HCT116 (cell line): ENCODE measurements at regions not wholly inside any gene's neighbourhood (a gene's known extent, or its start where the extent isn't known, plus 50 kb on each side); places are given as distances from the start of the nearest gene placed in this dataset.

ENCODE experiments used
- ATAC-seq: fragments of 200-7000 bp; cut with Tn5 transposase; 2 replicates; pipeline ENCODE4 v1.9.1; 2020; ENCODE audit warnings: mild to moderate bottlenecking, moderate library complexity
- BruUV-seq: library from RNA; stranded (reverse); fragments of 400-500 nt; replicated peaks from 2 replicates; lab custom pipeline; 2021; lab: Mats Ljungman, UMichigan
- CTCF ChIA-PET: fragments of 300-600 bp; sonication (Branson Sonifier 250); formaldehyde crosslinking; loops from one replicate; lab custom pipeline; 2021; ENCODE audit warnings: antibody characterized with exemption; lab: Charles Lee
- POLR2A ChIA-PET: fragments of 300-600, 350-600 bp; sonication (Branson Sonifier 250); formaldehyde crosslinking; loops from one replicate; lab custom pipeline; 2021; ENCODE audit warnings: antibody characterized with exemption; lab: Charles Lee
- RAD21 ChIA-PET, 2 experiments: fragments of 300-600 bp; sonication (Branson Sonifier 250); formaldehyde crosslinking; loops; one replicate each; lab custom pipeline; 2023; ENCODE audit warnings: low total read pairs in 2 of 2; ENCODE audit not compliant: uncharacterized antibody in 2 of 2, unreplicated experiment in 2 of 2, low non-redundant PET in 1 of 2; lab: Charles Lee
- DNase-seq: peaks from one replicate; pipeline ENCODE4 v3.0.0-alpha.2; 2010; ENCODE audit warnings: low read depth, low spot score
- H2AFZ ChIP-seq: fragments of 200-600 bp; shearing (Covaris generic), sonication (generic); 2 replicates; pipeline ENCODE4 v1.6.1; 2017; ENCODE audit warnings: low read depth, mixed run types, mixed read lengths, antibody characterized with exemption, low read length; ENCODE audit not compliant: poor library complexity, severe bottlenecking
- H3K27ac ChIP-seq: 2 replicates; pipeline ENCODE4 v1.5.1; 2012; ENCODE audit warnings: low read depth, low read length
- H3K27me3 ChIP-seq: fragments of 200-600 bp; sonication (generic); 2 replicates; pipeline ENCODE4 v1.6.1; 2016; ENCODE audit warnings: mixed run types, low read length, mixed read lengths; ENCODE audit not compliant: insufficient read depth
- H3K36me3 ChIP-seq, 2 experiments: fragments of 200-500 bp in 1 of 2; fragments of 200-600 bp in 1 of 2; sonication (Bioruptor generic) in 1 of 2; sonication (generic) in 1 of 2; 2 replicates each; pipeline versions ENCODE4 v1.5.1 to v1.6.1; 2014 to 2016; ENCODE audit warnings: low read length in 2 of 2, inconsistent platforms in 1 of 2, mixed read lengths in 1 of 2, mixed run types in 1 of 2; ENCODE audit not compliant: insufficient read depth in 2 of 2, control insufficient read depth in 1 of 2
- H3K4me1 ChIP-seq, 2 experiments: fragments of 200-600 bp in 1 of 2; sonication (generic) in 1 of 2; 2 replicates each; pipeline versions ENCODE4 v1.5.1 to v1.6.1; 2012 to 2017; ENCODE audit warnings: low read length in 2 of 2, inconsistent platforms in 1 of 2, mild to moderate bottlenecking in 1 of 2, mixed read lengths in 1 of 2, mixed run types in 1 of 2, moderate library complexity in 1 of 2; ENCODE audit not compliant: insufficient read depth in 2 of 2, control insufficient read depth in 1 of 2
- H3K4me2 ChIP-seq: fragments of 200-600 bp; sonication (generic); 2 replicates; pipeline ENCODE4 v1.6.1; 2017; ENCODE audit warnings: mixed run types, low read length, mixed read lengths
- H3K4me3 ChIP-seq, 2 experiments: fragments of 200-600 bp in 1 of 2; sonication (generic) in 1 of 2; replicated peaks in 1 of 2; 2 replicates each; pipeline ENCODE4 v1.5.1; 2011 to 2016; ENCODE audit warnings: low read length in 2 of 2, control low read depth in 1 of 2, low read depth in 1 of 2, mild to moderate bottlenecking in 1 of 2, mixed read lengths in 1 of 2, mixed run types in 1 of 2
- H3K79me2 ChIP-seq: fragments of 200-600 bp; sonication (generic); 2 replicates; pipeline ENCODE4 v1.6.1; 2017; ENCODE audit warnings: mild to moderate bottlenecking, mixed run types, low read length, moderate library complexity, mixed read lengths; ENCODE audit not compliant: insufficient read depth
- H3K9ac ChIP-seq: fragments of 200-600 bp; sonication (generic); 2 replicates; pipeline ENCODE4 v1.6.1; 2016; ENCODE audit warnings: low read length, mixed read lengths
- H3K9me2 ChIP-seq: fragments of 200-600 bp; sonication (generic), shearing (Covaris generic); 2 replicates; pipeline ENCODE4 v1.6.1; 2017; ENCODE audit warnings: mixed run types, mild to moderate bottlenecking, moderate library complexity; ENCODE audit not compliant: insufficient read depth
- H3K9me3 ChIP-seq, 2 experiments: fragments of 200-500 bp in 1 of 2; fragments of 200-600 bp in 1 of 2; sonication (Bioruptor generic) in 1 of 2; sonication (generic) in 1 of 2; 2 replicates each; pipeline ENCODE4 v1.6.1; 2014 to 2017; ENCODE audit warnings: low read length in 2 of 2, mixed read lengths in 2 of 2, inconsistent platforms in 1 of 2, low read depth in 1 of 2, mild to moderate bottlenecking in 1 of 2, mixed run types in 1 of 2, moderate library complexity in 1 of 2; ENCODE audit not compliant: control insufficient read depth in 1 of 2, insufficient read depth in 1 of 2
- H4K20me1 ChIP-seq: fragments of 200-600 bp; sonication (generic), shearing (Covaris generic); 2 replicates; pipeline ENCODE4 v1.6.1; 2017; ENCODE audit warnings: mixed run types, mild to moderate bottlenecking, moderate library complexity; ENCODE audit not compliant: insufficient read depth
- EGR1 ChIP-seq: IDR thresholded peaks from 2 replicates; pipeline ENCODE4 v1.6.1; 2012; ENCODE audit warnings: low read depth
- EZH2phosphoT487 ChIP-seq: fragments of 200-600 bp; IDR thresholded peaks from 2 replicates; pipeline ENCODE4 v1.6.1; 2018; ENCODE audit warnings: antibody characterized with exemption, borderline replicate concordance
- JUND ChIP-seq: IDR thresholded peaks from 2 replicates; pipeline ENCODE4 v1.6.1; 2012
- POLR2AphosphoS5 ChIP-seq: IDR thresholded peaks from 2 replicates; pipeline ENCODE4 v1.6.1; 2011; ENCODE audit warnings: mild to moderate bottlenecking, low read depth, low read length, moderate library complexity
- RAD21 ChIP-seq: IDR thresholded peaks from 2 replicates; pipeline ENCODE4 v1.6.1; 2012; ENCODE audit warnings: low read depth, mild to moderate bottlenecking
- SP1 ChIP-seq: IDR thresholded peaks from 2 replicates; pipeline ENCODE4 v1.6.1; 2012; ENCODE audit warnings: low read depth
- SRF ChIP-seq: IDR thresholded peaks from 2 replicates; pipeline ENCODE4 v1.6.1; 2012; ENCODE audit warnings: low read depth
- YY1 ChIP-seq: IDR thresholded peaks from 2 replicates; pipeline ENCODE4 v1.6.1; 2011; ENCODE audit warnings: low read length, low read depth, moderate library complexity, mild to moderate bottlenecking; ENCODE audit not compliant: insufficient replicate concordance; ENCODE audit errors: extremely low read depth
- ZFX ChIP-seq: fragments of 450-650 bp; IDR thresholded peaks from 2 replicates; pipeline ENCODE4 v1.6.1; 2017
- ZNF274 ChIP-seq: fragments of 200-500 bp; sonication (Bioruptor generic); IDR thresholded peaks from 2 replicates; pipeline ENCODE4 v1.6.1; 2014; ENCODE audit warnings: mild to moderate bottlenecking, low read depth, low read length, inconsistent platforms
- intact Hi-C: fragments of 100-400 bp; cut with micrococcal nuclease; formaldehyde crosslinking; loops from 2 replicates; pipeline ENCODE4 v1.10.0; 2022
- TF ChIP-seq, protein P1 (sequence below): IDR thresholded peaks from 2 replicates; pipeline ENCODE4 v1.6.1; 2012; ENCODE audit warnings: low read depth
- TF ChIP-seq, protein P2 (sequence below): IDR thresholded peaks from 2 replicates; pipeline ENCODE4 v1.6.1; 2011; ENCODE audit warnings: mild to moderate bottlenecking, low read length, moderate library complexity; ENCODE audit not compliant: insufficient replicate concordance; ENCODE audit errors: extremely low read depth
- TF ChIP-seq, protein P3 (sequence below), 3 experiments: fragments of 200-600 bp in 1 of 3; sonication (generic) in 1 of 3; IDR thresholded peaks in 2 of 3; conservative IDR thresholded peaks in 1 of 3; 2 replicates each; pipeline ENCODE4 v1.5.1; 2012 to 2017; ENCODE audit warnings: low read depth in 2 of 3, low read length in 2 of 3, antibody characterized with exemption in 1 of 3, borderline replicate concordance in 1 of 3, control low read depth in 1 of 3, mild to moderate bottlenecking in 1 of 3, mixed read lengths in 1 of 3, mixed run types in 1 of 3, moderate library complexity in 1 of 3; ENCODE audit not compliant: insufficient read depth in 1 of 3

DNA sequence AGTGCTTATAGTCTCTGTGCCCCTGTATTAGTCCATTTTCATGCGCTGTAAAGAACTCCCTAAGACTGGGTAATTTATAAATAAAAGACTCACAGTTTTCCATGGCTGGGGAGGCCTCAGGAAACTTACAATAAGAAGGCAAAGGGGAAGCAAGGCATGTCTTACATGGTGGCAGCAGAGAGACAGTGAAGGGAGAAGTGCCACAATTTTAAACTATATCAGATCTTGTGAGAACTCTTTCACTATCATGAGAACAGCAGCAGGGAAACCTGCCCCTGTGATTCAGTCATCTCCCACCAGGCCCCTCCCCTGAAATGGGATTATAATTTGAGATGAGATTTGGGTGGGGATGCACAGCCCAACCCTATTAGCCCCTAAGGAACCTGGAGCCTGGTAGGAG is 243.2 kb downstream of the EDEM1 start:
- Histone ChIP-seq H3K9me3 (no peaks in the 10 kb centered on the region), H3K27me3 (no peaks in the 10 kb centered on the region), H3K79me2 (no peaks in the 10 kb centered on the region), H3K9me2 (no peaks in the 10 kb centered on the region), H3K9ac (no peak overlapping the region), H3K27ac (no peak overlapping the region), H3K4me2 (no peak overlapping the region), H4K20me1 (no peaks in the 10 kb centered on the region), H3K4me3 (no peak overlapping the region), H2AFZ (no peak overlapping the region), H3K36me3 (no peaks in the 10 kb centered on the region), H3K4me1 (peaks cover 0 to 4% of the 10 kb centered on the region in 2 experiments; a peak in 1 of 4 replicates)
- BruUV-seq: no TSS peak
- intact Hi-C loops: no loop called here
- CTCF ChIA-PET: no interaction called here
- ATAC-seq (no peak), DNase-seq (no peak)
- TF ChIP-seq EZH2phosphoT487 (no peak), EGR1 (no peak), SRF (no peak), RAD21 (no peak), SP1 (no peak), POLR2AphosphoS5 (no peak), ZNF274 (no peak), ZFX (no peak), JUND (no peak), YY1 (no peak)
- TF ChIP-seq, protein P1, sequence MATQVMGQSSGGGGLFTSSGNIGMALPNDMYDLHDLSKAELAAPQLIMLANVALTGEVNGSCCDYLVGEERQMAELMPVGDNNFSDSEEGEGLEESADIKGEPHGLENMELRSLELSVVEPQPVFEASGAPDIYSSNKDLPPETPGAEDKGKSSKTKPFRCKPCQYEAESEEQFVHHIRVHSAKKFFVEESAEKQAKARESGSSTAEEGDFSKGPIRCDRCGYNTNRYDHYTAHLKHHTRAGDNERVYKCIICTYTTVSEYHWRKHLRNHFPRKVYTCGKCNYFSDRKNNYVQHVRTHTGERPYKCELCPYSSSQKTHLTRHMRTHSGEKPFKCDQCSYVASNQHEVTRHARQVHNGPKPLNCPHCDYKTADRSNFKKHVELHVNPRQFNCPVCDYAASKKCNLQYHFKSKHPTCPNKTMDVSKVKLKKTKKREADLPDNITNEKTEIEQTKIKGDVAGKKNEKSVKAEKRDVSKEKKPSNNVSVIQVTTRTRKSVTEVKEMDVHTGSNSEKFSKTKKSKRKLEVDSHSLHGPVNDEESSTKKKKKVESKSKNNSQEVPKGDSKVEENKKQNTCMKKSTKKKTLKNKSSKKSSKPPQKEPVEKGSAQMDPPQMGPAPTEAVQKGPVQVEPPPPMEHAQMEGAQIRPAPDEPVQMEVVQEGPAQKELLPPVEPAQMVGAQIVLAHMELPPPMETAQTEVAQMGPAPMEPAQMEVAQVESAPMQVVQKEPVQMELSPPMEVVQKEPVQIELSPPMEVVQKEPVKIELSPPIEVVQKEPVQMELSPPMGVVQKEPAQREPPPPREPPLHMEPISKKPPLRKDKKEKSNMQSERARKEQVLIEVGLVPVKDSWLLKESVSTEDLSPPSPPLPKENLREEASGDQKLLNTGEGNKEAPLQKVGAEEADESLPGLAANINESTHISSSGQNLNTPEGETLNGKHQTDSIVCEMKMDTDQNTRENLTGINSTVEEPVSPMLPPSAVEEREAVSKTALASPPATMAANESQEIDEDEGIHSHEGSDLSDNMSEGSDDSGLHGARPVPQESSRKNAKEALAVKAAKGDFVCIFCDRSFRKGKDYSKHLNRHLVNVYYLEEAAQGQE: no peak
- TF ChIP-seq, protein P2, sequence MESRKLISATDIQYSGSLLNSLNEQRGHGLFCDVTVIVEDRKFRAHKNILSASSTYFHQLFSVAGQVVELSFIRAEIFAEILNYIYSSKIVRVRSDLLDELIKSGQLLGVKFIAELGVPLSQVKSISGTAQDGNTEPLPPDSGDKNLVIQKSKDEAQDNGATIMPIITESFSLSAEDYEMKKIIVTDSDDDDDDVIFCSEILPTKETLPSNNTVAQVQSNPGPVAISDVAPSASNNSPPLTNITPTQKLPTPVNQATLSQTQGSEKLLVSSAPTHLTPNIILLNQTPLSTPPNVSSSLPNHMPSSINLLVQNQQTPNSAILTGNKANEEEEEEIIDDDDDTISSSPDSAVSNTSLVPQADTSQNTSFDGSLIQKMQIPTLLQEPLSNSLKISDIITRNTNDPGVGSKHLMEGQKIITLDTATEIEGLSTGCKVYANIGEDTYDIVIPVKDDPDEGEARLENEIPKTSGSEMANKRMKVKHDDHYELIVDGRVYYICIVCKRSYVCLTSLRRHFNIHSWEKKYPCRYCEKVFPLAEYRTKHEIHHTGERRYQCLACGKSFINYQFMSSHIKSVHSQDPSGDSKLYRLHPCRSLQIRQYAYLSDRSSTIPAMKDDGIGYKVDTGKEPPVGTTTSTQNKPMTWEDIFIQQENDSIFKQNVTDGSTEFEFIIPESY: no peak
- TF ChIP-seq, protein P3, sequence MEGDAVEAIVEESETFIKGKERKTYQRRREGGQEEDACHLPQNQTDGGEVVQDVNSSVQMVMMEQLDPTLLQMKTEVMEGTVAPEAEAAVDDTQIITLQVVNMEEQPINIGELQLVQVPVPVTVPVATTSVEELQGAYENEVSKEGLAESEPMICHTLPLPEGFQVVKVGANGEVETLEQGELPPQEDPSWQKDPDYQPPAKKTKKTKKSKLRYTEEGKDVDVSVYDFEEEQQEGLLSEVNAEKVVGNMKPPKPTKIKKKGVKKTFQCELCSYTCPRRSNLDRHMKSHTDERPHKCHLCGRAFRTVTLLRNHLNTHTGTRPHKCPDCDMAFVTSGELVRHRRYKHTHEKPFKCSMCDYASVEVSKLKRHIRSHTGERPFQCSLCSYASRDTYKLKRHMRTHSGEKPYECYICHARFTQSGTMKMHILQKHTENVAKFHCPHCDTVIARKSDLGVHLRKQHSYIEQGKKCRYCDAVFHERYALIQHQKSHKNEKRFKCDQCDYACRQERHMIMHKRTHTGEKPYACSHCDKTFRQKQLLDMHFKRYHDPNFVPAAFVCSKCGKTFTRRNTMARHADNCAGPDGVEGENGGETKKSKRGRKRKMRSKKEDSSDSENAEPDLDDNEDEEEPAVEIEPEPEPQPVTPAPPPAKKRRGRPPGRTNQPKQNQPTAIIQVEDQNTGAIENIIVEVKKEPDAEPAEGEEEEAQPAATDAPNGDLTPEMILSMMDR (IDR thresholded peaks at IDR 0.05 in 2 of 3, conservative IDR thresholded peaks at IDR 0.05 in 1 of 3; ENCODE audit: borderline replicate concordance in 1 of 3, insufficient read depth in 1 of 3, low read depth in 2 of 3, low read length in 2 of 3): no peak
- RAD21 ChIA-PET: no interaction called here
- POLR2A ChIA-PET: no interaction called here
